ENCODE measurements at regions not wholly inside any gene's neighbourhood (a gene's known extent, or its start where the extent isn't known, plus 50 kb on each side); places are given as distances from the start of the nearest gene placed in this dataset.

- DNase-seq: no peak
Measured at GRCh38 chr17:73757420-73757819, 113.2 kb upstream of the SDK2 start.

- DNase-seq: no peak
Measured at GRCh38 chr17:73758245-73758644, 114.0 kb upstream of the SDK2 start.

GRCh38 chr17:73759324-73759723 lies 115.1 kb upstream of the SDK2 start:
- no peak for DNase-seq

DNA sequence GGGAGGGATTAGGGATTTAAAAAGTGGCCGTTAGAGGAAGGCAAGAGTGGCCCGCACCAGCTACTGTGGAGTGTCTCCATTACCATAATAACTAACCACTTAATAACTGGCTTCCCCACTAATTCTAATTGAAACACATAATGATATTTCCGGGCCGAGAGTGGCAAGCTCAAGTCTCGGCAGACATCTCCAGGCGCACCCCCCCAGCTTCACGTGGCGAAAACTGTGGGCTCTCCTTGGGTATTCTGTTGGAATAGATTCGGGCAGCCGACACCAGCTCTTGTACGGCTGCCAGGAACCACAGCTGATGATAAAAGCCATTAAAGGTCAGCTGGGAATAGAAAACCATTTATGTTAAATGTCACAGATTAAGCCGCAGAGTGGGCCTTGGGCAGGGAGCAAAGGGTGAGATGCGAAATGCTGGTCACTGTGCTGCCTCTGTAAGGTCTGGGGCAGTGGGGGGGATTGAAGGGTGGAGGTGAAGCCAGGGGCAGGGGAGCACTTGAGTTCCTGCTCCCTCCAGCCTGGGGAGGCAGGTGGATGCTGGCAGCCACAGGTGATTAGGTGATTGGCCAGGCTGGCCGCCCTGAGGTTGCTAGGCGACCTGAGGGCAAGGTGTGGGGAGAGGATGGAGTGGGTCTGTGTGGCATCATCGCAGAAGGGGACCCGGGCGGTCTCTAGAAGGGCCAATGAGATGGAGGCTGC lies 115.6 kb upstream of the SDK2 start:
- no peak for DNase-seq

GRCh38 chr17:73760439-73760758 lies 116.2 kb upstream of the SDK2 start:
- no peak for DNase-seq

DNA sequence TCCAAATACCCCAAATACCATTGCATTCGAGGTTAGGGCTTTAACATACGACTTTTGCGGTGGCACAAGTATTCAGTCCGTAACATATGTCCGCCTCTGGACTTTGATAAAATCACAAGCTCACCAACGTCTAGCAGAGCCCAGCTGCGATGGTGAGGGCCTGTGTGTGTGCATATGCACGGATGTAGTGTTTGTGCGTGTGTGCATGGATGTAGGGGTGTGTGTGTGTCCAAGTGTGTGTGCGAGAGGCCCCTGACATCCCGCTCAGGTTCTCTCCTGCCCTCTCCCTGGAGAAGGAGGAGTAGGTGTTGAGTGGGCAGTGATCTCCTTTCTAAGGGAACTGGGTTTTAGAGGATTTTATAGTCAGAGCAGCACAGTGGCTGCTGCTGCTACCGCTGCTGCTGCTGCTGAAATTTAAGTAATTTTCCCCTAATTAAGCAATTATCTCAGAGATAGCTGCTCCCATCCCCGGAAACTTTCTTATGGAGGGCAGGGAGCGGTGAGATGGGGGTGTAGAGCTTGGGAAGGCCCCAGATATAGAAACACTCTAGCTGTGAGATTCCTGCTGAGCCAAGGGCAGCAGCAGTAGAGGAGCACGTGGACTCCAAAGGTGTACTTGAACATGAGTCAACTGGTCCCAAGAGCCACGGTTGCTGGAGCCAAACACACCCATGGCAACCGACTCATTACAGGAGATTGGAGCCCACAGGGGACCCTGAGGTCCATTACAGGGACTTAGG lies 121.7 kb upstream of the SDK2 start:
- no peak for DNase-seq

GRCh38 chr17:73767696-73768095 lies 123.5 kb upstream of the SDK2 start:
- no peak for DNase-seq

GRCh38 chr17:73768691-73769090 lies 124.4 kb upstream of the SDK2 start:
- DNase-seq: no peak

- no peak for DNase-seq
Measured at GRCh38 chr17:73769479-73769878, 125.2 kb upstream of the SDK2 start.

DNA sequence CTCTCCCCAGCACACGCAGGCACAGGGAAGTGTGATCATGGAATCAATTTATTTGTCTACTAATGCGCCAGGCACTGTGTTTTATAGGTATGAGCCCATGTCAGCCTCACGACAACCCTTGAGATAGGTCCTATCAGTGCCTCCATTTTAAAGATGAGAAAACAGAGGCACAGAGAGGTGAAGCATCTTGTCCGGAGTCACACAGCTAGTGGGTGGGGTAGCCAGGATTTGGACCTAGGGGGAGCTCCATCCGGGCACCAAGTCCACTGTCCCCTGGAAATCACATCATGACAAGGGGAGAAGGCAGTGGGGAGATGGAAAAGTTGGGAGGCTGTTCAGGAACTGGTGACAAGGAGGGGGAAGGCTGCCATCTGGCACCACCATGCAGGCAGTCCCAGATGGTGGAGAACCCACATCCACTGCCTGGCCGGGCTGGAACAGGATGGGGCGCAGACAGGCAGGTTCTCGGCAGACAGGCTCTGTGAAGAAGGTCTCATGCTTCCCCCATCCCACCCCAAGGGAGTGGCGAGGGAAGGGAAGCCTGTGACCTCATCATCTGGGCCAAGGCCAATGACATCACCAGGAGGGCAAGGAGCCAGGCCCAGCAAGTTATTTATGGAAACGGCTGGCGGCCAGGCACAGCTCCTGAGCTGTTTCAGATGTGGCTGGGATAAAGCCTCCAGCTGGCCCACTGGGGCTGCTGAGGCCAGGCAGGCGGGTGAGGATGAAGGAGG lies 126.0 kb upstream of the SDK2 start:
- DNase-seq: peak; percentile 94

GRCh38 chr17:73770849-73771229 lies 126.6 kb upstream of the SDK2 start:
- DNase-seq: no peak

DNA sequence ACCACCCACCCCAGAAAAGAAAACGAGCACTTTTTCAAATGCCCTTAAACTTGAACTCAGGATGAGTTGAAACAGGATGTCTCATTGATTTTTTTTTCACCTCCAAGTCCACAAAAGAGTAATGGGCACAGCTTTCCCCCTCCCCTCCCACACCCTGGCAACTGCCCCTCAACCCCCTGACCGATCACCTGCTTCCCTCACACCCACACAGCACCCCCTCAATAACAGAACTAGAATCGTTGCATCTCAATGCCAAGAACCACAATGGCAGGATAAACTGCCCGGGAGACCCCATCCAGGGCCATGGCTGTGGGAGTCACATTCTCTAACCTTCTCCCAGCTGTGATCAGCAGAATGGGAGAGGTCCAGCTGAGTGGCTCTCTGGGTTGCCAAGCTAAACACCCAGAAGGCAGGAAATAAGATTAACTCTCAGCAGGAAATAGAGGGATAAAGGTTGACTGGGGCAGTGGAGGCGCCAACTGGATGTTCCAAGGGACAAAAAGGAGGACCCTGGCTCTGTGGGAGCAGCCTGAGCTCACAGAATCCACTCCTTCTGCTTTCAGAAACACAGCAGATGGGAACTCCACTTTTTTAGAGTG lies 128.0 kb upstream of the SDK2 start:
- no peak for DNase-seq

GRCh38 chr17:73773702-73774101 lies 129.5 kb upstream of the SDK2 start:
- DNase-seq: no peak

- no peak for DNase-seq
Measured at GRCh38 chr17:73774852-73775251, 130.6 kb upstream of the SDK2 start.

DNA sequence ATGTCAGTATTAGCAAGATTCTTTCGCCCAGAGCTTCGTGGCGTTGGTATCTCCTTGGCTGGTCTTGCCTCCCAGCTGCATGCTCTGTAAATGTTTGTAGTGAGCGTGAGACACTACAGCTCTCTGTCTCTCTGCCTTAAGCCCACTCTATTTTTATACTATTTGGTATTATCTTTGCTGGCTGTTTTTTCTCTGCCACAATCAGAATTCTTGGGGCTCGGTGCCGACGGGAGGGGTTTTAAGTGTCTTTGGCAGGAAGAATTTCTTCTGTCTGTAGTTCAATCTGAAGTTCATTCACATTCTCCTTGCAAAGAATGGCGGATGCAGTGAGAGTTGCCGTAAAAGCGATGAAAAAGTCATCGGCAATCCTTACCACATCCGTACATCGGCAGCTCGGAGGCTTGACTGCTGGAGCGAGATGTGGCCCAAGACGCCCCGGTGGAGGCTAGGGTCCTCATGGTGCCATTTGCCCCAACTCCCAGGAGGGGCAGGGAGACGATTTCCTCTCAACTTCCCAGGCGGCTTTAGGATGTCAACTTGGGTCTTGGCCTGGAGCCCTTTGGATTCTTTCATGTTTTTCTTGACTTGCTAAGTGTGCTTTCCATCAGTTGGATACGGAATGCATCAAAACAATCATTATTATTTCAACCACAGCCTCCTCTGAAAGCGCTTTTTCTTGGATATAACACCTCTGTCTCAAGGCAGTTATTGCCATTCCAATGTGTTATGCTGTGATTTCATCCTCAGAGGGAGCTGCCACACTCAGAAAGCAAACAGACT lies 132.3 kb upstream of the SDK2 start:
- no peak for DNase-seq

GRCh38 chr17:73777131-73777449 lies 132.8 kb upstream of the SDK2 start:
- no peak for DNase-seq

DNA sequence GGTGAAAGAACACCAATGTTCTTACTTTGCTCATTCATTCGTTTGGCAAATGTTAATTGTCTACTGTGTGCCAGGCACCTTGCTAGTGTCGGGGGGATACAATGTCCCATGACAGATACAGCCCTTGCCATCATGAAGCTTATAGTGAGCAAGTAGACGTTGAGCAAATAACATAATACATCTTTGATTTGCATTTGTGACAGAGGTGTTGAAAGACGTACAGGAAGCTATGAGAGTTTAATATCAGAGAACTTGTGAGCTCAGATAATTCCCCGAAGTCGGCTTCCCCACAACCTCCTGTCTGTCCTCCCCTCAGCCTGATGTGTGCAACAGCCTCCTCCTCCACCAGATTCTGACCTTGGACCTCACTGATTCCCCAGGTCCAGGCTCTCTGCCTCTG lies 138.0 kb upstream of the SDK2 start:
- DNase-seq: no peak

DNA sequence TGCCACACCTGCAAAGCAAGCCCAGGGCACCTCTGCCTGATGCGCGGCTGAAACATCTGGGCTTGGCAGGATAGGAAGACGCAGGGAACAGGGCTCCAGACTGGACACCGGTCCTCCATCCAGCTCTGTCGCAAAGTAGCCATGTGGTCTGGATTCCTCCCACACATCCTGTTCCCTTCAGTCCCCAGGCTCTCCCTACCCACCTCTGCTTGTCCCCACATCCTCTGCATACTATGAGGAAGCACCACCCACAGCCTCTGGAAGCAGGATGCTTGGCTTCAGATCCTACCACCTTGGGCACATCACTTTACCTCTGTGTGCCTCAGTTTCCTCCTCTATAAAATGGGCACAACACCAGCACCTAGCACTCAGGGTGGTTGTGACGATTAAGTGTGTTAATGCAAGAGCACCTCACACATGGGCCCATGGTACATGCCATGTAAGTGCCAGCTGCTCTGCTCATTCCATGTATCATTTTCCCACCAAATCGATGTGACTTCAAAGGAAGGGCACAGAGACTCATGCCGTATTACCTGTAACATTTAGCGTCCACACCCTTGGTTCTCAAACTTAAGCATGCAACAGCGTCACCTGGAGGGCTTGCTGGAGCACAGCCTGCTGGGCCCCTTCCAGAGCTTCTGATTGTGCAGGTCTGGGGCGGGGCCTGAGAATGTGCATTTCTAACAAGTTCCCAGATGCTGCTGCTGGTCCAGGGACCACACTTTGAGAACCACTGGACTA lies 138.6 kb upstream of the SDK2 start:
- DNase-seq: no peak

- DNase-seq: no peak
Measured at GRCh38 chr17:73783382-73783766, 139.1 kb upstream of the SDK2 start.

DNA sequence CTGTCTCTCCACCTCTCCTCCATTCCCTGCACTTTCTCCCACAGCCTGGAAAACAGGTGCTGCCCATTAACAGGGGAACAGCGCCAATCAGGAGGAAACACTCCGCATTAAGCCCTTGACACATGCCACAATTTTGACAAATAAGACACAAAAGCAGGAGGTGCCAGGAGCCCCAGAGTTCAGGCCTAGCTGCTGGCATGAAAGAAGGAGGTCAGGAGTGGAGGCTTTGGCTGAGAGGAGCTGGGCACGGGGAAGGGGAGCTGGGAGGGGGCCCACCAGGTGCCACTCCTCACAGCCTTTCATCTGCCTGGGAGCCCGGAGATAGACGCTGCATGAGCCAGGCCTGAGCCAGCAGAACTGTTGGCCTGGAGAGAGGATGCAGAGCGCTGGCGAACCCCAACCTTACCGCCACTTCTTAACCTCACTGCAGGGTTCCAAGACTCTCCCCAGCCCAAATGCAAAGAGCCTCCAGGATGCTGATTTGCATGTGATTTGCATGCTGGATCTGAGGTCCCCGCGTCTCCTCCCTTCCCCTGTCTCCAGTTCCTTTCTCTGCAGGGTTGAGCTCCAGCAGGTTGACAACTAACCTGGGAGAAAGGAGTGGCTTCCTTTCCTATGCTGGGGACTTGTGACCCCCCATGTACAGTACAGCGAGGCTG lies 139.8 kb upstream of the SDK2 start:
- DNase-seq: no peak

DNA sequence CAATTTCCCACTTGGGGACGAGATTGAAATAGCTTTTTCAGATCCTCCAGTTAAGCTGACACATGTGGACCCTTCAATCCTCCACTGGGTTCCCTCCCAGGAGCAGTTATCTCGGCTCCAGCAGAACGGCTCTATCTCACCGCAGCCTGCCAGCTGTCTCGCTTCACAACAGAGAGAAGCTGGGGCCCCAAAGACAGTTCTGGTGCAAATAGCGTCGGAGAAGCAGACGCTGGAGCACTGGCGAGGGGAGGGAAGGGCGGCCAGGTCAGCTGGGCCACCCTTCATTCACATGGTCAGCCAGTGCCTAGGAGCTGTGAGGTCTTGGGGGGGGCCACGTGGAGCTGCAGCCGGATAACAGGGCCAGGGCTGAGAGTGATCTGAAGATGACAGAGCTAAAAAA lies 141.3 kb upstream of the SDK2 start:
- no peak for DNase-seq

All from right hindlimb (tissue), 1 donor.